GM18907 (cell line): ENCODE measurements at regions not wholly inside any gene's neighbourhood (a gene's known extent, or its start where the extent isn't known, plus 50 kb on each side); places are given as distances from the start of the nearest gene placed in this dataset.

Experiments
- ATAC-seq: cut with Tn5 transposase; IDR thresholded peaks from one replicate; pipeline ENCODE4 v1.9.1; 2021; ENCODE audit warnings: mild to moderate bottlenecking, moderate library complexity; ENCODE audit not compliant: unreplicated experiment

GRCh38 chr14:101407328-101407727, 154.0 kb upstream of the DIO3 start:
- no peak for ATAC-seq

GRCh38 chr14:101408077-101408831, 153.0 kb upstream of the DIO3 start:
- ATAC-seq: no peak

- ATAC-seq: no peak
Observed at GRCh38 chr14:101409006-101409543, 152.2 kb upstream of the DIO3 start.

- no peak for ATAC-seq
Observed at GRCh38 chr14:101410126-101410525, 151.2 kb upstream of the DIO3 start.

GRCh38 chr14:101411151-101411550, 150.1 kb upstream of the DIO3 start:
- ATAC-seq: no peak

GRCh38 chr14:101411779-101412178, 149.5 kb upstream of the DIO3 start:
- no peak for ATAC-seq

- ATAC-seq: no peak
Observed at GRCh38 chr14:101412739-101413138, 148.6 kb upstream of the DIO3 start.

GRCh38 chr14:101417434-101417833, 143.9 kb upstream of the DIO3 start:
- ATAC-seq: no peak

- ATAC-seq: no peak
Observed at GRCh38 chr14:101418601-101419000, 142.7 kb upstream of the DIO3 start.

GRCh38 chr14:101426466-101426865, 134.8 kb upstream of the DIO3 start:
- ATAC-seq: no peak

GRCh38 chr14:101428409-101428808, 132.9 kb upstream of the DIO3 start:
- no peak for ATAC-seq

- ATAC-seq: no peak
Observed at GRCh38 chr14:101435546-101435945, 125.7 kb upstream of the DIO3 start.

- ATAC-seq: no peak
Observed at GRCh38 chr14:101439023-101439422, 122.3 kb upstream of the DIO3 start.

GRCh38 chr14:101440496-101440895, 120.8 kb upstream of the DIO3 start:
- ATAC-seq: no peak

- ATAC-seq: no peak
Observed at GRCh38 chr14:101441710-101442109, 119.6 kb upstream of the DIO3 start.

GRCh38 chr14:101442451-101442850, 118.8 kb upstream of the DIO3 start:
- ATAC-seq: no peak

- no peak for ATAC-seq
Observed at GRCh38 chr14:101444116-101444515, 117.2 kb upstream of the DIO3 start.

- no peak for ATAC-seq
Observed at GRCh38 chr14:101445278-101445677, 116.0 kb upstream of the DIO3 start.

- ATAC-seq: no peak
Observed at GRCh38 chr14:101446387-101446969, 114.8 kb upstream of the DIO3 start.

- no peak for ATAC-seq
Observed at GRCh38 chr14:101449114-101449513, 112.2 kb upstream of the DIO3 start.

GRCh38 chr14:101451166-101451565, 110.1 kb upstream of the DIO3 start:
- no peak for ATAC-seq

- no peak for ATAC-seq
Observed at GRCh38 chr14:101453225-101453624, 108.1 kb upstream of the DIO3 start.
